HEK293 (cell line): ENCODE measurements at regions not wholly inside any gene's neighbourhood (a gene's known extent, or its start where the extent isn't known, plus 50 kb on each side); places are given as distances from the start of the nearest gene placed in this dataset.

Experiments used
- KLF1 ChIP-seq: fragments of 450-650 bp; formaldehyde crosslinking; IDR thresholded peaks from 2 replicates; pipeline ENCODE4 v1.5.1; 2016; ENCODE audit warnings: missing biosample characterization, missing genetic modification characterization
- KLF16 ChIP-seq: fragments of 450-650 bp; formaldehyde crosslinking; IDR thresholded peaks from 2 replicates; pipeline ENCODE4 v1.5.1; 2017; ENCODE audit warnings: missing biosample characterization, missing genetic modification characterization
- REPIN1 ChIP-seq: fragments of 450-650 bp; formaldehyde crosslinking; IDR thresholded peaks from 2 replicates; pipeline ENCODE4 v1.5.1; 2017; ENCODE audit warnings: missing biosample characterization, missing genetic modification characterization, low read depth
- ZBTB7A ChIP-seq: fragments of 450-650 bp; formaldehyde crosslinking; IDR thresholded peaks from 2 replicates; pipeline ENCODE4 v1.5.1; 2016; ENCODE audit warnings: low read depth, missing biosample characterization, missing genetic modification characterization
- ZBTB8A ChIP-seq: fragments of 450-650 bp; formaldehyde crosslinking; IDR thresholded peaks from 2 replicates; pipeline ENCODE4 v1.5.1; 2016; ENCODE audit warnings: missing biosample characterization, missing genetic modification characterization
- ZNF16 ChIP-seq: fragments of 450-650 bp; formaldehyde crosslinking; IDR thresholded peaks from 2 replicates; pipeline ENCODE4 v1.5.1; 2016; ENCODE audit warnings: low read depth, missing biosample characterization, missing genetic modification characterization
- ZNF211 ChIP-seq: fragments of 450-650 bp; formaldehyde crosslinking; IDR thresholded peaks from 2 replicates; pipeline ENCODE4 v1.5.1; 2016; ENCODE audit warnings: low read depth, missing biosample characterization, missing genetic modification characterization
- ZNF274 ChIP-seq, 2 experiments: fragments of 200-500 bp in 1 of 2; fragments of 450-650 bp in 1 of 2; sonication (Bioruptor generic) in 1 of 2; formaldehyde crosslinking in 1 of 2; IDR thresholded peaks; 2 replicates each; pipeline versions ENCODE4 v1.5.1 to v1.6.1; 2014 to 2016; ENCODE audit warnings: borderline replicate concordance in 1 of 2, inconsistent platforms in 1 of 2, low read length in 1 of 2, missing biosample characterization in 1 of 2, missing genetic modification characterization in 1 of 2
- ZNF654 ChIP-seq: fragments of 450-650 bp; formaldehyde crosslinking; IDR thresholded peaks from 2 replicates; pipeline ENCODE4 v1.5.1; 2016; ENCODE audit warnings: low read depth, missing biosample characterization, missing genetic modification characterization
- TF ChIP-seq, protein P1 (sequence below): fragments of 450-650 bp; formaldehyde crosslinking; IDR thresholded peaks from 2 replicates; pipeline ENCODE4 v1.5.1; 2016; ENCODE audit warnings: missing biosample characterization, missing genetic modification characterization
- TF ChIP-seq, protein P2 (sequence below): fragments of 450-650 bp; formaldehyde crosslinking; IDR thresholded peaks from 2 replicates; pipeline ENCODE4 v1.5.0; 2017; ENCODE audit warnings: missing biosample characterization, missing genetic modification characterization, borderline replicate concordance
- TF ChIP-seq, protein P3 (sequence below): fragments of 450-650 bp; formaldehyde crosslinking; IDR thresholded peaks from 2 replicates; pipeline ENCODE4 v1.5.1; 2016; ENCODE audit warnings: missing biosample characterization, missing genetic modification characterization

DNA sequence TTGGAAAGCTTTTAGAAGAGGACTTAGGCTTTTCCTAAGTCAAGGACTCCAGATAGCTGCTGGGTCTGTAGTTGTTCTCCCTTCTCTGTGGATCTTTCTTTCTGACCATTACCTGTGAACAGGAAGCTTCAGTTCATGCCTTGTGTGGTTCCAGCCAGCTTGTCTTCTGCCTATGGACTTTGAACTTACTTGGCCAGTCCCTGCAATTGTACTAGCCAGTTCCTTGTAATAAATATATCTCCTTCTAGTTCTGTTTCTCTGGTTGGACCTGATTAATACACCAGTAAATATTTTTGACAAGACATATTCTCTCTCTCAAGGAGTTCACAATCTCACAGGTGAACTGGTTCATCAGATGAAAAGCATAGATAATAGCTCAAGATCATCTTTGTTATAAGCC, 341.3 kb upstream of the DPPA4 start:
- TF ChIP-seq, protein P1, sequence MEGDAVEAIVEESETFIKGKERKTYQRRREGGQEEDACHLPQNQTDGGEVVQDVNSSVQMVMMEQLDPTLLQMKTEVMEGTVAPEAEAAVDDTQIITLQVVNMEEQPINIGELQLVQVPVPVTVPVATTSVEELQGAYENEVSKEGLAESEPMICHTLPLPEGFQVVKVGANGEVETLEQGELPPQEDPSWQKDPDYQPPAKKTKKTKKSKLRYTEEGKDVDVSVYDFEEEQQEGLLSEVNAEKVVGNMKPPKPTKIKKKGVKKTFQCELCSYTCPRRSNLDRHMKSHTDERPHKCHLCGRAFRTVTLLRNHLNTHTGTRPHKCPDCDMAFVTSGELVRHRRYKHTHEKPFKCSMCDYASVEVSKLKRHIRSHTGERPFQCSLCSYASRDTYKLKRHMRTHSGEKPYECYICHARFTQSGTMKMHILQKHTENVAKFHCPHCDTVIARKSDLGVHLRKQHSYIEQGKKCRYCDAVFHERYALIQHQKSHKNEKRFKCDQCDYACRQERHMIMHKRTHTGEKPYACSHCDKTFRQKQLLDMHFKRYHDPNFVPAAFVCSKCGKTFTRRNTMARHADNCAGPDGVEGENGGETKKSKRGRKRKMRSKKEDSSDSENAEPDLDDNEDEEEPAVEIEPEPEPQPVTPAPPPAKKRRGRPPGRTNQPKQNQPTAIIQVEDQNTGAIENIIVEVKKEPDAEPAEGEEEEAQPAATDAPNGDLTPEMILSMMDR (tag by site-specific recombination), result no peak
- TF ChIP-seq ZBTB8A (tag by site-specific recombination), result no peak
- TF ChIP-seq ZBTB7A (tag by site-specific recombination), result no peak
- no peak for TF ChIP-seq REPIN1 (tag by site-specific recombination)
- no peak for TF ChIP-seq ZNF16 (tag by site-specific recombination)
- TF ChIP-seq, protein P2, sequence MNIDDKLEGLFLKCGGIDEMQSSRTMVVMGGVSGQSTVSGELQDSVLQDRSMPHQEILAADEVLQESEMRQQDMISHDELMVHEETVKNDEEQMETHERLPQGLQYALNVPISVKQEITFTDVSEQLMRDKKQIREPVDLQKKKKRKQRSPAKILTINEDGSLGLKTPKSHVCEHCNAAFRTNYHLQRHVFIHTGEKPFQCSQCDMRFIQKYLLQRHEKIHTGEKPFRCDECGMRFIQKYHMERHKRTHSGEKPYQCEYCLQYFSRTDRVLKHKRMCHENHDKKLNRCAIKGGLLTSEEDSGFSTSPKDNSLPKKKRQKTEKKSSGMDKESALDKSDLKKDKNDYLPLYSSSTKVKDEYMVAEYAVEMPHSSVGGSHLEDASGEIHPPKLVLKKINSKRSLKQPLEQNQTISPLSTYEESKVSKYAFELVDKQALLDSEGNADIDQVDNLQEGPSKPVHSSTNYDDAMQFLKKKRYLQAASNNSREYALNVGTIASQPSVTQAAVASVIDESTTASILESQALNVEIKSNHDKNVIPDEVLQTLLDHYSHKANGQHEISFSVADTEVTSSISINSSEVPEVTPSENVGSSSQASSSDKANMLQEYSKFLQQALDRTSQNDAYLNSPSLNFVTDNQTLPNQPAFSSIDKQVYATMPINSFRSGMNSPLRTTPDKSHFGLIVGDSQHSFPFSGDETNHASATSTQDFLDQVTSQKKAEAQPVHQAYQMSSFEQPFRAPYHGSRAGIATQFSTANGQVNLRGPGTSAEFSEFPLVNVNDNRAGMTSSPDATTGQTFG (tag by site-specific recombination), result no peak
- TF ChIP-seq ZNF654, result no peak
- no peak for TF ChIP-seq ZNF274 (IDR thresholded peaks at IDR 0.05; ENCODE audit: low read length)
- no peak for TF ChIP-seq ZNF274 (tag by site-specific recombination; IDR thresholded peaks at IDR 0.05; ENCODE audit: borderline replicate concordance)
- TF ChIP-seq, protein P3, sequence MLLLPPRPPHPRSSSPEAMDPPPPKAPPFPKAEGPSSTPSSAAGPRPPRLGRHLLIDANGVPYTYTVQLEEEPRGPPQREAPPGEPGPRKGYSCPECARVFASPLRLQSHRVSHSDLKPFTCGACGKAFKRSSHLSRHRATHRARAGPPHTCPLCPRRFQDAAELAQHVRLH (tag by site-specific recombination), result no peak
- no peak for TF ChIP-seq KLF16
- no peak for TF ChIP-seq KLF1 (tag by site-specific recombination)
- no peak for TF ChIP-seq ZNF211 (tag by site-specific recombination)
